ENCODE measurements at regions not wholly inside any gene's neighbourhood (a gene's known extent, or its start where the extent isn't known, plus 50 kb on each side); places are given as distances from the start of the nearest gene placed in this dataset.

GRCh38 chr1:96329121-96329520 lies 392.5 kb upstream of the PTBP2 start:
- Histone ChIP-seq H3K4me3 (replicated peaks in 1 of 3; ENCODE audit: insufficient read depth in 1 of 3, low read depth in 1 of 3, low read length in 3 of 3) (no peak overlapping the region), H3K4me2 (ENCODE audit: insufficient read depth, low read length) (no peak overlapping the region), H3K9me1 (replicated peaks; ENCODE audit: control insufficient read depth, extremely low read depth, insufficient read depth, low read length) (no peaks in the 10 kb centered on the region), H2AFZ (ENCODE audit: low read depth, low read length) (no peak overlapping the region), H4K20me1 (replicated peaks; ENCODE audit: control insufficient read depth, extremely low read depth, insufficient read depth, low read length) (no peaks in the 10 kb centered on the region), H3K27me3 (ENCODE audit: control insufficient read depth in 2 of 2, insufficient read depth in 2 of 2, low read length in 2 of 2) (no peaks in the 10 kb centered on the region), H3K9me3 (replicated peaks; ENCODE audit: control insufficient read depth, insufficient read depth, low read length) (no peaks in the 10 kb centered on the region), H3K27ac (ENCODE audit: insufficient read depth, low read depth, low read length) (no peak overlapping the region), H3K4me1 (ENCODE audit: control insufficient read depth, extremely low read depth, insufficient read depth, low read length) (peaks cover 9% of the 10 kb centered on the region), H3K36me3 (ENCODE audit: control insufficient read depth in 2 of 2, extremely low read depth in 1 of 2, insufficient read depth in 2 of 2, low read length in 2 of 2) (no peaks in the 10 kb centered on the region), H3K9ac (replicated peaks; ENCODE audit: extremely low read depth, insufficient read depth, low read length) (no peak overlapping the region), H3K79me2 (ENCODE audit: control insufficient read depth, insufficient read depth, low read length) (no peaks in the 10 kb centered on the region)
- BruUV-seq (replicated peaks): no TSS peak
- CTCF ChIA-PET: interaction anchor here (0.8 kb wide), 1 partner anchor 16 kb away, joined by 3 read pairs; no protein-coding TSS in a partner anchor
- POLR2A ChIA-PET: no interaction called here
- TF ChIP-seq, protein P1, sequence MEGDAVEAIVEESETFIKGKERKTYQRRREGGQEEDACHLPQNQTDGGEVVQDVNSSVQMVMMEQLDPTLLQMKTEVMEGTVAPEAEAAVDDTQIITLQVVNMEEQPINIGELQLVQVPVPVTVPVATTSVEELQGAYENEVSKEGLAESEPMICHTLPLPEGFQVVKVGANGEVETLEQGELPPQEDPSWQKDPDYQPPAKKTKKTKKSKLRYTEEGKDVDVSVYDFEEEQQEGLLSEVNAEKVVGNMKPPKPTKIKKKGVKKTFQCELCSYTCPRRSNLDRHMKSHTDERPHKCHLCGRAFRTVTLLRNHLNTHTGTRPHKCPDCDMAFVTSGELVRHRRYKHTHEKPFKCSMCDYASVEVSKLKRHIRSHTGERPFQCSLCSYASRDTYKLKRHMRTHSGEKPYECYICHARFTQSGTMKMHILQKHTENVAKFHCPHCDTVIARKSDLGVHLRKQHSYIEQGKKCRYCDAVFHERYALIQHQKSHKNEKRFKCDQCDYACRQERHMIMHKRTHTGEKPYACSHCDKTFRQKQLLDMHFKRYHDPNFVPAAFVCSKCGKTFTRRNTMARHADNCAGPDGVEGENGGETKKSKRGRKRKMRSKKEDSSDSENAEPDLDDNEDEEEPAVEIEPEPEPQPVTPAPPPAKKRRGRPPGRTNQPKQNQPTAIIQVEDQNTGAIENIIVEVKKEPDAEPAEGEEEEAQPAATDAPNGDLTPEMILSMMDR (IDR thresholded peaks at IDR 0.05; ENCODE audit: extremely low read depth in 1 of 2, insufficient read depth in 1 of 2, low read depth in 1 of 2, low read length in 2 of 2): no peak
- no peak for TF ChIP-seq FOS (IDR thresholded peaks at IDR 0.05; ENCODE audit: borderline replicate concordance, insufficient read depth, low read length)
- no peak for TF ChIP-seq GATA2 (IDR thresholded peaks at IDR 0.05; ENCODE audit: insufficient read depth, insufficient read length, low read depth, low read length)
- TF ChIP-seq, protein P2, sequence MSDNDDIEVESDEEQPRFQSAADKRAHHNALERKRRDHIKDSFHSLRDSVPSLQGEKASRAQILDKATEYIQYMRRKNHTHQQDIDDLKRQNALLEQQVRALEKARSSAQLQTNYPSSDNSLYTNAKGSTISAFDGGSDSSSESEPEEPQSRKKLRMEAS (IDR thresholded peaks at IDR 0.05; ENCODE audit: insufficient read depth, insufficient read length): no peak
- TF ChIP-seq POLR2AphosphoS5 (IDR thresholded peaks at IDR 0.05; ENCODE audit: insufficient read depth, low read depth, low read length): no peak
- peak; percentile 15 for TF ChIP-seq JUN (IDR thresholded peaks at IDR 0.05; ENCODE audit: borderline replicate concordance, insufficient read depth, insufficient read length, low read depth)
- dilution Hi-C loops (cut with MboI; ENCODE audit: extremely low pct_ligation_motif_present, low sequenced_read_pairs) (no loop called here), intact Hi-C loops (cut with micrococcal nuclease) (no loop called here)
- FAIRE-seq (no peak), DNase-seq (ENCODE audit: low read depth, low spot score) (peak; percentile 7)

Measured in endothelial cell of umbilical vein (primary cell).